NCI-H446 (cell line): ENCODE measurements at regions not wholly inside any gene's neighbourhood (a gene's known extent, or its start where the extent isn't known, plus 50 kb on each side); places are given as distances from the start of the nearest gene placed in this dataset.

Experiments
- DNase-seq, 2 experiments: peaks; one replicate each; lab custom pipeline; 2025; lab: John Stamatoyannopoulos, UW

DNA sequence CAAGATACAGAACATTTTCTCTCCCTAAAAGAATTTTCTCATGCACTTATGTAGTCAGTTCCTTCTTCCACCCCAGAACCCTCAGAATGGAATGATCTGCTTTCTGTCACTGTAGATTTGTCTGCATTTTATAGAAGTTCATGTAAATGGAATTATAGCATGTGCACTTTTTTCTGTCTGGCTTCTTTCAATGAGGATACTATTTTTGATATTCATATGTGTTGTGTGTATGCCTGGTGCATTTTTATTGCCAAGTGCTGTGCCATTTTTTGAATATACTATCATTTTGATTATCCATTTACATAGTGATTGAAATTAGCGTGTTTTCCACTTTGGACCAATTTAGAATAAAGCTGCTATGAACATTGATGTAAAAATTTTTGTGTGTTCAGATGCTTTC, 156.6 kb upstream of the ALCAM start:
- DNase-seq = no peak

DNA sequence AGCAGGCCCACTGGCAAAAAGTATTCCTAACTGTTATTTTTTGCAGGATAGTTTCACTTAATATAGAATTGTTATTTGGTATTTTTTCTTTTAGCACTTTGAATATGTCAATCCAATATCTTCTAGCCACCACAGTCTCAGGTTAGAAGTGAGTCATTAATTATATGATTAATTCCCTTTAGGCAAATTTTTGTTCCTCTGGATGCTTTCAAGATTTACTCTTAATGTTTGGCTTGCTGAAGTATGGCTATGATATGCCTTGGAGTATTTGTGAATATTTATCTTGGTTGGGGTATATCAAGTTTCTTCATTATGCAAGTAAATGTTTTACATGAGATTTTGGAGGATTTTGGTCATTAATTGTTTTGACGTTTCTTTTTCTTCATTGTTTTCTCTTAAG, 152.1 kb upstream of the ALCAM start:
- no peak for DNase-seq

DNA sequence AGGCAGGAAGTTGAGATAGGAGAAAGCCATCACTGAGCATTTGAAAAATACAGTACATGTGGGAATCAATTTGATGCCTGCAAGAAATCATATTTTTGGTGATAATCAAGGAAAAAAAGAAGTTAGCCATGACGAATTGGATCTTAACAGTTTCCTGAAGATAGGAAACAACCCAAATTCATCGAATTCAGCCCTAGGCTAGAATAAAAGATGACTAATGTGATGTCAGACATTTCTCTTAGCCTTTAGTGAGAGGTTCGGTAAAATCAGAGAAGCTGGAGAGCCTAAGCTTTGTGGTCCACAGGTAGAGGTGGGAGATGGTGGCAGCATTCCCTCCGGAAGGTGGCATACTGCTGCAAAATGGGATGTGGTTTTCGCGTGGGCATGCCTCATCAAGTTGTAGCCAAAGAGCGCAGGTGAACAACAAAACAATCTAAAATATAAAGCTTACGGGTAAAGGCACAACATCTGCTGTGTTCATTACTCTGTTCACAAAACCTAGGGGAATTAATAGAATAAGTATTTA, 144.1 kb upstream of the ALCAM start:
- DNase-seq = no peak

DNA sequence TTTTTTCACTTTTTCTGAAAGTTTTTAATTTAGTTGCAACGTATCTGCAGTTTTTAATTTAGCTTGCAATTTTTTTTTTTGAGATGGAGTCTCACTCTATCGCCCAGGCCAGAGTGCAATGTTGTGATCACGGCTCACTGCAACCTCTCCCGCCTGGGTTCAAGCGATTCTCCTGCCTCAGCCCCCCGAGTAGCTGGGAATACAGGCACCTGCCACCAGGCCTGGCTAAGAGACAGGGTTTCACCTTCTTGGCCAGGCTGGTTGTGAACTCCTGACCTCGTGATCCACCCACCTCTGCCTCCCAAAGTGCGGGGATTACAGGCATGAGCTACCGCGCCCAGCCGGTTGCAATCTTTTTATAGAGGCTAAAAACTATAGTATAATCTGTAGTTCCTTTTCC, 142.9 kb upstream of the ALCAM start:
- no peak for DNase-seq

DNA sequence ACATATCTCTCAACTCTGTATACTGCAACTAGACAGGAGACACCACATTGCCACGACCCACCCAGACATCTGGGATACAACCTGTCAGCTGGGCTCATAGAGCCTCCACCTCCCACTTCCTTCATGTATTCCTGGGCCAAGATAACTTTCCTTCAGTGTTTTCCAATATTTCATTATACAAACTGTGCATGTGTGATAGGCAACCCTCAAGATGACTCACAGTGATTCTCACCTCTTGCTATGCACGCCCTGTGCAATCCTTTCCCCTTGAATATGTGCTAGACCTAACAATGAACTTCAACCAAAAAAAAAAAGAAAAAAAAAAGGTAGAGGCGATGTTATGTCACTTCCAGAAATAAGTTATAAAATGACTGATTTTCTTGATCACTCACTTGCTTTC, 138.0 kb upstream of the ALCAM start:
- DNase-seq = no peak

DNA sequence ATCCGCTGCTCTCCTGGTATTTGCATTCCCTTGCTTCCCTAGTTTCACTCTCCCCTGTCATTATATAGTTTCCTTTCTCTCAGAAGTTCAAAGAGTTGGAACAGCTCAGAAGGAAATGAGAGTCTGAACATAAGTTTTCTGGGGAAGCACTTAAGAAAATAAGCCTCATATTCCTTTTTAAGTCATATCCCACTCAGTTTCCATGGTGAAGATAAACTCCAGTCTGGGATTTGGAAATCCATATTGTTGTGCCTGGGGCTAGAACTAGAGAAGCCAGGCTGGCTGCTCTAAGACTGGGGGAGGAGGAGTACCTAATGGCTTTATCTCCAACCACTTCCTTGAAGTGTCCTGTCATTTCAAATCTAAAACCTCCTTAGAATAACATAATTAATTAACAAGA, 134.2 kb upstream of the ALCAM start:
- DNase-seq = no peak

DNA sequence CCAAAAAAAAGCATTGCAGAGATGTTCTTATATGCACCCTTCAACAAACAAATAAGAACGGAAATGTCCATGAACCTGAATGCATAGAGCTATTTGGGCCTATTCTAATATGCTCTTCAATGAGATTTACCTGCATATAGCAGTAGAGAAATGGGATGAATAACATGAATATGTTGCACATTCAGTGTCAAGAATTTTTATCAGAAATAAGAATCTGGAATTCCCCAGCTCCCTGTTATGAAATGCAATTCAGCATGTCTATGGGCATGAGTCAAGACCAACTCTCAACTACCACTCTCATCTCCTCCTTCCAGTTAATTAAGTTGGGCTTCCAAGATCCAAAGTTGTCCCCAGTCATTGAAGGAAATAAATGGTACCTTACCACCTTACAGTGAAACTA, 133.7 kb upstream of the ALCAM start:
- DNase-seq = no peak

DNA sequence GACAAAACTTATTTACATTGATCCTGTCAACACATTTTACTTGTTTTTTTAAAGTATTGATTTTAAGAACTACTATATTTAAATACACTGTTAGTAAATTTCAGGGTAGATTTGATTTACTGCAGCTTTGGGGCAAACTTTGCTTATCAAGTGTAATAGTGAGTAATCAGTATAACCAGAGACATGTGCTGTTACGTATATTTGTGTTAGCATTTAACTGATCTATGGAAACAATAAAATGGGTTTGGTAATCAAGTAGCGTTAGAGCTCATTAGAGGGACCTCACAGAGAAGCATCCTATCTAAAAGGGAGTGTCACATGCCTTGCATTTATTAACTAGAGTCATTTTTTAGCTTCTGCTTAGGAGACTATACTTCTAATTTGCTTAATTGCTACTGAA, 131.5 kb upstream of the ALCAM start:
- DNase-seq = no peak

DNA sequence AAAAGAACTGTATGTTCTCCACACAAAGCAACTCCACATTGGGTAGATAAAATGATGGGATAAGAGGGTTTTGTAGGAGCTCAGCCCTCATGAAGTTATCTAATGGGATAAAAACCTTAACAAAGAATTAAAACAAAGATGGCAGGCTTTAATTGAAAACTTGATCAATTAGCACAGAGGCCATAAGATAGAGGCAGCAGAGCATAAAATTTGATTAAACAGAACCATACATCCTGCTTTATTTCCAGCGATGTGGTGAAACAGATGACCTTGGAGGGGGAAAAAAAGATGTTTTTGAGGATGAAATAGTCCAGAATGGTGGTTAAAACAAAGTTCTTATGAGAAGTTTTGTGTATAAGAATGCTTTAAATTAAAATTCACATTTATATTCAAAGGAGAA, 130.9 kb upstream of the ALCAM start:
- no peak for DNase-seq

DNA sequence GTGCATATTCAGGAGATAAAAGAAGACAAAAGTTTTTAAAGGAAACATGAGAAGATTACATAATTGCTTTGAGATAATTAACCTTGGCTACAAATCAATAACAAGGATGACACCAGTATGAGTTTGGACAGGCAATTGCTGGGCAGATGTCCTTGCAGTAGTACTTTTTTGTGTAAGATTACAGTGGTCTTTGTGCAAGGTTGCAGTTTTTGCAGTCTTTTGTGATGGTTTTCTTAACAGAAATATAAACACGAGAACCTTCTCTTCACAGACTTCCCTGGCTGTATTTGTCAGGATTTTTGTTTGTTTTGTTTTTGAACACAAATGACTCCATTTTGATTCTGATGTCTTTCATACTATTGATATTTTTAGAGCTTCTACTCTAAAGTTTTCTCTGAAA, 128.3 kb upstream of the ALCAM start:
- DNase-seq = no peak

DNA sequence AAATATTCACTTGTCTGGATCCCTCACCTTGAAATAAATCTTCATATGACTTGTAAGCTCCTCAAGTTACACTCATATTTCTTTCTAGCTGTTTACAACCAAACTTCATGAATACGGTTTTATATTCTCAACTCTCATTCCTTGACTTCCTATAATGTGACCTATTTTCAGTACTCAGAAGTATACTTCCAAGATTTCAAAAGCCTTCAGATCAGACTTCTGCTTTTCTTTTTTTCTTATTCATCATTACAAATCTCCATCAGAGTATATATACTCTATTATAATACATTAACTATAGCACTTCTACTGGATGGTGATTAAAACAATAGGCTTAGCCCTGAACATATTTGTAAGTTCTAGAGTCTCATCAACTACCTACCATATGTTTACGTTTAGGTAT, 123.6 kb upstream of the ALCAM start:
- DNase-seq = no peak

DNA sequence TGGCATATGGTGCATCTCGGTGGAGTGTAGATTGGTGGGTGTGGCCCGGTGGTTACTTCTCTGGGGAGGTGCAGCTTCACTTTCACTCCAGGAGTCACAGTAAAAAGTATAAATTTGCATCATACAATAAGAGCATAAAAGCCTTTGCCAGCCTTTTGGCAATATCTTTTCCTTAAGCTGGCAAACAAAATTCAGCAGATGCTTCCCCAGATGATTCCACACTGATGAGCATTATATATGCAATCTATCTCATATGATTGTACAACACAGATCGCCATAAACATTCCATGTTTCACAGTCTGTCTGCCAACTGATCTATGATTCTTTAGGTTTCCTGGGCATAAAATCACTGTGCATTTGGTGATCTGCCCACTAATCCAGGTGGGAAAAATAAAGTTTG, 120.2 kb upstream of the ALCAM start:
- DNase-seq = peak; percentile 19 to 75

DNA sequence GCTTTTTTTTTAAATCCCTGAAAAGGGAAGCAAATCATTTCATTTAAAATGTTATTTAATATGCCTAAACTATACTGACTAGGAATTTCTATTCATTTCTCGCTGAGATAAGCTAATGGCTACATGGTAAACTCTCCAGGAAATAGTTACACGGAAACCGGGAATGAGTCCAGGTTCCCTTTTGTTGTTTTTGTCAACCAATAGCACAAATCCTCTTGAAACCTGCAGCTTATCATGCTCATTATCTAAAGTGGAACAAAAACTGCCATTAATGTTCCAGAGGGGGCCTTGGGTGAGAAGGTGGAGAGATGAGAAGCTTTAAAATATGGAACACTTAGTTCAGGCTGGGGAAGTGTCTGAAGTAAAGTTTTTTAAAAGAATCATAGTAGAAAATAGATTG, 113.5 kb upstream of the ALCAM start:
- no peak for DNase-seq

DNA sequence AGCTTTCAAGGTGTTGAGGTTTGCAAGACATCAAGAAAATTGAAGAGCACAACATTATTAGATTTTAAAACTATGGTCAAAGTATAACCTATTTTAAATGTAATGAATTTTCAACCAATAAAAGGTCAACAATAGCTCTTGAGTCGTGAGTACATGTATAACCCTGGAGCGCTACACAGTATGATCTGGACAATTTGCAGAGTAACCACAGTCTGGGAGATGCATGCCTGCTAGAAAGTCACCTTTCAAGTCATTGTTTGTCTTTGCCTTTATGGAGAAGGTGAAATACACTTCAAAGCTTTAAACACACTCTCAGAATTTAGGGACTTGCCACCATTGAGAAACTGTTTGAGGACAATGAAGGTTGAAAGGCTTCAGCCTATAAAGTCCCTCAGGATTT, 112.6 kb upstream of the ALCAM start:
- no peak for DNase-seq

DNA sequence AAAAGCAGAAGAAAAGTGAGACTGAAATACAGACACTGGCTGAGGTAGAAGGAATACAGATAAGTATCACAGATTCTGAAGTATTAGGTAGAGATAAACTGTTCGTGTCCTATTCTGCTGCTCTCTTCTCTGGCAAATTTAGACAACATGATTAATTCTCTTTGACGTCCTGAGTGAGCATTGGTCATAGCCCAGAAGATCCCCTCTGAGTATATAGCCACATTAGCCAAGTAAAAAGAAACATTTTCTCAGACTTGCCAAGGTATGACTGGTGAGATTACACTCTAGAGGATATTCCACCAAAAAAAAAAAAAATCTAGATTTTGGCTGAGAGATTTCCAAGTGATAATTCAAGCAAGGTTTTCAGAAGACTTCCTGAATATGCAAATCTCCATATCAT, 111.4 kb upstream of the ALCAM start:
- no peak for DNase-seq

DNA sequence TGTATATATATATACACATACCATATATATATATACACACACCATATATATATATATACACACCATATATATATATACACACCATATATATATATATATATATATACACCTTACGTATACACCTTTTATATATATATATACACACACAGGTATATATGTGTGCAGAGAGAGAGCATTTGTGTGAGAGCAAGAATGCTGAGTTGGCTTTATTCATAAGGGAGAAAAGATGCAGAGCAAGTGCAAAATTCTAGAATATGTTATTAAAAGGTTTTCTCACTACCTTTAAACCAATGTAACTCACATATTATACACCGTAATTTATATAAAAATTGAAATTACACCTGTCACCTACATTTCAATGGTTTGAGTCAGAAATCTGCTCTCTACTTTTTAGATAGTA, 107.2 kb upstream of the ALCAM start:
- no peak for DNase-seq

DNA sequence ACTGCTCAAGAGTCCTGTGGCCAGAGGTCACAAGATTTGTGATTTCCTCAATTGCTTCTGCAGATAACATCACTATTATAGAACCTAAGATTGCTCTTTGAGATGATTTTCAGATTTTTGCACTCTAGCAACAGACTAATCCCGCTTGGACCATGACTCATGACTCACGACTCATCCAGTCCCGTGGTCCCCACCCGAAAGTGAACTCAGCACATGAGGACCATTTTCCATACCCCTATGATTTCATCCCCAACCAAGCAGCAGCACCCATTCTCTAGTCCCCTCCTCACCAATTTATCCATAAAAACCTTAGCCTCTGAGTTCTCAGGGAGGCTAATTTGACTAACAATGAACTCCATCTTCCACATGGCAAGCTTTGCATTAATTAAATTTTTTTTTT, 106.3 kb upstream of the ALCAM start:
- DNase-seq = no peak

DNA sequence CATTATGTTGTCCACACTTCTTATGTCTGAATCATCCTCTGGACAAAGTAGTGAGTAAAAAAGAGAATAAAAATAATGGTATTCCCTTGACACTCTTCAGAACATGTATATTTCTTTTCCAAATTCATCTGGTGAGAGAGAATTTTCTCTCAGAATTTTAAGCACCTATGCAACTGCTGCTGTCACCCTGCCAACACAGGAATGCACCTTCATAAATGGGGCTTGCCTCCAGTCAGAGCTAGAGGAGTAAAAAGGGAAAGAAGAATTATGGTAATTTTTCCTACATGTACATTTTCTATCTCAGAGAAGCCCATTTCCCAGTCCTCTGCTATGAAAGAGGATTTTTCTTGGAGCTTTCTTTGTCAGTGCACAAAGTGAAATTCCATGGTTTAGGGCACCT, 92.2 kb upstream of the ALCAM start:
- no peak for DNase-seq

DNA sequence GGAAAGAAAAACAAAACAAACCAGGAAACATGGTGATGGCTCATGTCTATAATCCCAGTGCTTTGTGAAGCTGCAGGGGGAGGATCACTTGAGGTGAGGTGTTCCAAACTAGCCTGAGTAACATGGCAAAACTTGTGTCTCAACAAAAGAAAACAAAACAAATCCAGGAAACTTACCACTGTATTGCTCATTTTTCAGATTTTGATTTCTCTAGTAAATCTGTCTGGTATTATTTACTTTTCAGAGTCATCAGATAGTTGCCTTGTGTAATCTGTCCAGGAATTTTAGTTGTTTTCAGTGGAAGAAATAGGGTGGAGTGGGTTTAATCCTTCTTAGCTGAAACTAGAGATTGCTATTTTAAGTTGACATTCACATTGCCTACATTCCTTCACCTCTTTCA, 91.8 kb upstream of the ALCAM start:
- no peak for DNase-seq

DNA sequence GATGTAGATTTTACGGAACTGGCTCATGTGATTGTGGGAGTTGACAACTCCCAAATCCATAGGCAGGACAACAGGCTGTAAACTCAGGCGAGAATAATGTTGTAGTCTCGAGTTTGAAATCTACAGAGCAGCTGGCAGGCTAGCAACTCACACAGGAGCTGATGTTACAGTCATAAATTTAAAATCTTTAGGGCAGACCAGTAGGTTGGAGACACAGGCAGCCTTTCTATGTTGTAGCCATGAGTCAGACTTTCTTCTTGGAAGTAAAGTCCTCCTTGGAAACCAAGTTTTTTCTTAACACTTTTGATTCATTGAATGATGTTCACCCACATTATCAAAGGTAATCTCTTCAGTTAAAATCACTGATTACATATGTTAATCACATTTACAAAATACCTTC, 89.1 kb upstream of the ALCAM start:
- no peak for DNase-seq

DNA sequence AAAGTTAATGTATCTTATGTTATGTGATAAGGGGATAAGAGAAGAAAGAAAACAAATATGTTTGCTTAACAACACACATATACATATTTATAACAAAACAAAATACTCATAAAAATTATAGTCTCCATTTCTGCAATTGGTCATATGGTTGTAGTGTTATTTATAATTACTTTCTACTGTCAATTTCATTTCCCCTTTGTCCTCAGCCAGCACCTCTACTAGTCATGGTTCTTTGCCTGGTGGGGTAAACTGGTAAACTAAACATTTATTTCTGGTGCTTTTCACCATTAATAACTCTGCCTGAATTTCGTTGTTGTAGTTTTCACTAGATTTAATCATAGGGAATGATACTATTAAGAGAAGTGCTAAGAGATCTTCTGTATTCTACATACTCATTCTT, 88.0 kb upstream of the ALCAM start:
- DNase-seq = no peak

DNA sequence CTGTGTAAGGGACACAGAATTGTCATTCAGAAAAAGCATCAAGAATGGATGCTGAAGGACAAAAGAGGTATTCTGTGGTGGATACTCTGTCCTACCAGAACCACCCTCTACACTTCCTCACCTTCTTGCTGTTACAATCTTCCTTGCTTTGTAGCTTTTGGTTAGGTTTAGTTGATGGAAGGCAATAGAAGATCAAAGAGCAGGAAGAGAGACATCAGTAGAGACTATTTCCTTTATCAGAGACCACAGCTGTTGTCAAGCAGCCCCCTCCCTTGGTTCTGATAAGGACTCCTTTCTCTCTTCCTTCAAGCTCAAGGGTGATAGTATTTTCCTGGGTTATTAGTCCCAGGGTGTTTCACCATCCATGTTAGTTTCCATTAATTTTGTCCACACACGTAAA, 84.7 kb upstream of the ALCAM start:
- DNase-seq = no peak

DNA sequence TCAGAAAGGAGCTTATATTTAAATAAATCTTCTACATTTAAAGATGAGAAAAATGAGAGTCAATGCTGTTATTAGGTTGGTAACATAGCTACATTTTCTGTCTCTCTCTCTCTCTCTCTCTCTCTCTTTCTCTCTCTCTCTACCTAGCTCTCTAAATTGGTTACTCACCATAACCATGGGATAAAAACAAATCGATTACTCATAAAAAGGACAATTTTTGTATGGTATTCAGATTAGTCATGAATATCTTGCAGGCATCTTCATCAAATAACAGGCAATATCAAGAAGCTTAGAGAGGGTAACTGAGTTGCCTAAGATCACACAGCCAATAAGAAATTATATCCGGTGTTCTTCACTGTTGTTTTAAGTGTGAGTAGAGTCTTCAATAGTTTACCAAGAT, 81.8 kb upstream of the ALCAM start:
- DNase-seq = no peak

DNA sequence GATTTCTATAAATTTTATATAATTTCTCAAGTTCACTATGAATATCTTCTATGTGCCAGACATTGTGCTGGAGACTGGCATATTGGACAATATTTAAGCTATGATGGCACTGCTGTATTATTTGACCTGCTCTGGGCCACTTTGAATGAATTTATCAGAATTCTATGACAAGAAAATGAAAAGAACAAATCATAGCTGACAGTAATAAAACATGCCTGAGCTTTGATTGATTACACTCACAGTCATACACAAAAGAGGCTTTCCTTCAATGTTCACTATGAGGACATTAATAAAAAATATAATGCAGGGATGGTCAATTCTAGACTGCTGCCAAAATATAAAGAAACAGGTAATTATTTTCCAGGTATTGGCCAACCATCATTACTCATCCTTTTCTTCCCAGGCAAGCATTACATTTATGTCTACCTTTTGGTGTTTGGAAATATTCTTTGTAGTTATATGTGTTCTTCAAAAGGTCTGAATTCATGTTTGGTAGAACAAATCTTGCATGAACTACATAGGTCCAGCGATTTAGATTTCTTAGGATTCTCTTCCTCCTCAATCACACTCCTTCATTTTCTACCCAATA, 81.0 kb upstream of the ALCAM start:
- DNase-seq = no peak

DNA sequence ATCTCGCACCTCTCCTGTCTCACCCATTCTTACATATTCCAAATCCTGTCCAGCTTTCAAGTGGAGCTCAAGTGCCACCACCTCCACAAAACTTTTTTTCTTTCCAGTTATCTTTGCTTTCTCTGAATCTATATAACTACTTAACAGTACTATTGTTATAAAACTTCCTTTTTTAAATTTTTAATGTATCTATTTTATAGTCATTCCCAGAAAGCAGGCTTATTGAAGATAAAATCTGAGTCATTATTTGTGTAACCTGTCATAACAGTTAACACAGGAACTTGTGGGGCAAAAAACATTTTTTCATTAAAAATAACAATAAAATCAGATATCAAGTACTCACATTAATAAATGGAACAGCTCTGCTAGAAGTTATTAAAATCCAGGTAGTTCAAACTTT, 73.3 kb upstream of the ALCAM start:
- no peak for DNase-seq
